ENCODE measurements at regions not wholly inside any gene's neighbourhood (a gene's known extent, or its start where the extent isn't known, plus 50 kb on each side); places are given as distances from the start of the nearest gene placed in this dataset.

- no peak overlapping the region for H2AFZ ChIP-seq (ENCODE audit: low read depth, low read length, poor library complexity, severe bottlenecking)
- BruUV-seq (replicated peaks) = no TSS peak
- DNase-seq (ENCODE audit: low read depth, low spot score) (no peak), ATAC-seq (no peak)
- peaks cover 18% of the 10 kb centered on the region for H3K27me3 ChIP-seq (ENCODE audit: insufficient read depth, low read length)
- ChIA-PET RAD21 (ENCODE audit: low non-redundant PET in 1 of 2, low total read pairs in 2 of 2, uncharacterized antibody in 2 of 2, unreplicated experiment in 2 of 2) (no interaction called here), POLR2A (no interaction called here), CTCF (interaction anchor here (0.6 to 2.5 kb wide), 2 partner anchors 9 to 22 kb away, joined by 3 to 7 read pairs; no protein-coding TSS in a partner anchor)
- H3K27ac ChIP-seq (ENCODE audit: low read depth, low read length) = no peak overlapping the region
- no peak for TF ChIP-seq EZH2 (IDR thresholded peaks at IDR 0.05)
- no peak for TF ChIP-seq ATF3 (IDR thresholded peaks at IDR 0.05)
- TF ChIP-seq TCF7L2 (IDR thresholded peaks at IDR 0.05; ENCODE audit: borderline replicate concordance, extremely low read depth, insufficient read depth, insufficient read length) = no peak
- no peak for TF ChIP-seq POLR2A (IDR thresholded peaks at IDR 0.05; ENCODE audit: borderline replicate concordance, extremely low read depth, insufficient read depth, insufficient read length)
- no peak for TF ChIP-seq ZBTB33 (IDR thresholded peaks at IDR 0.05; ENCODE audit: extremely low read depth, insufficient replicate concordance, low read length)
- TF ChIP-seq RAD21 (IDR thresholded peaks at IDR 0.05; ENCODE audit: low read depth) = no peak
- no peak for TF ChIP-seq ELF1 (IDR thresholded peaks at IDR 0.05; ENCODE audit: borderline replicate concordance, low read depth)
- no peak overlapping the region for H3K4me2 ChIP-seq (ENCODE audit: low read length)
- no peaks in the 10 kb centered on the region for H3K79me2 ChIP-seq (ENCODE audit: insufficient read depth, low read length)
- H3K4me1 ChIP-seq (ENCODE audit: control insufficient read depth in 1 of 2, insufficient read depth in 2 of 2, low read length in 2 of 2) = no peaks in the 10 kb centered on the region
- no peak overlapping the region for H3K4me3 ChIP-seq (replicated peaks in 1 of 2; ENCODE audit: low read depth in 1 of 2, low read length in 2 of 2)
- no peaks in the 10 kb centered on the region for H3K9me2 ChIP-seq (ENCODE audit: insufficient read depth)
- H3K9me3 ChIP-seq (ENCODE audit: control insufficient read depth in 1 of 2, insufficient read depth in 1 of 2, low read depth in 1 of 2, low read length in 2 of 2) = no peaks in the 10 kb centered on the region
- intact Hi-C loops (cut with micrococcal nuclease) = no loop called here
- no peak overlapping the region for H3K9ac ChIP-seq (ENCODE audit: low read length)
- H4K20me1 ChIP-seq (ENCODE audit: insufficient read depth) = no peaks in the 10 kb centered on the region
- no peaks in the 10 kb centered on the region for H3K36me3 ChIP-seq (ENCODE audit: control insufficient read depth in 1 of 2, insufficient read depth in 2 of 2, low read length in 2 of 2)
Measured at GRCh38 chr1:18553388-18553787, 72.7 kb downstream of the KLHDC7A start.

- DNase-seq (ENCODE audit: low read depth, low spot score) (no peak), ATAC-seq (no peak)
- H3K27ac ChIP-seq (ENCODE audit: low read depth, low read length) = no peak overlapping the region
- H3K9me2 ChIP-seq (ENCODE audit: insufficient read depth) = no peaks in the 10 kb centered on the region
- no peaks in the 10 kb centered on the region for H3K4me1 ChIP-seq (ENCODE audit: control insufficient read depth in 1 of 2, insufficient read depth in 2 of 2, low read length in 2 of 2)
- H3K4me2 ChIP-seq (ENCODE audit: low read length) = no peak overlapping the region
- H2AFZ ChIP-seq (ENCODE audit: low read depth, low read length, poor library complexity, severe bottlenecking) = no peak overlapping the region
- no peaks in the 10 kb centered on the region for H3K79me2 ChIP-seq (ENCODE audit: insufficient read depth, low read length)
- H3K36me3 ChIP-seq (ENCODE audit: control insufficient read depth in 1 of 2, insufficient read depth in 2 of 2, low read length in 2 of 2) = no peaks in the 10 kb centered on the region
- peaks cover 15% of the 10 kb centered on the region for H3K27me3 ChIP-seq (ENCODE audit: insufficient read depth, low read length)
- no peak overlapping the region for H3K4me3 ChIP-seq (replicated peaks in 1 of 2; ENCODE audit: low read depth in 1 of 2, low read length in 2 of 2)
- H4K20me1 ChIP-seq (ENCODE audit: insufficient read depth) = no peaks in the 10 kb centered on the region
- ChIA-PET RAD21 (ENCODE audit: low non-redundant PET in 1 of 2, low total read pairs in 2 of 2, uncharacterized antibody in 2 of 2, unreplicated experiment in 2 of 2) (no interaction called here), CTCF (interaction anchor here (2.5 kb wide), 1 partner anchor 21 kb away, joined by 7 read pairs; no protein-coding TSS in a partner anchor), POLR2A (no interaction called here)
- H3K9ac ChIP-seq (ENCODE audit: low read length) = no peak overlapping the region
- H3K9me3 ChIP-seq (ENCODE audit: control insufficient read depth in 1 of 2, insufficient read depth in 1 of 2, low read depth in 1 of 2, low read length in 2 of 2) = no peaks in the 10 kb centered on the region
- intact Hi-C loops (cut with micrococcal nuclease) = no loop called here
- BruUV-seq (replicated peaks) = no TSS peak
- TF ChIP-seq EGR1 (IDR thresholded peaks at IDR 0.05; ENCODE audit: low read depth) (no peak), RAD21 (IDR thresholded peaks at IDR 0.05; ENCODE audit: low read depth) (no peak), CEBPB (IDR thresholded peaks at IDR 0.05; ENCODE audit: low read depth) (no peak), JUND (IDR thresholded peaks at IDR 0.05) (no peak), EZH2phosphoT487 (IDR thresholded peaks at IDR 0.05; ENCODE audit: borderline replicate concordance) (no peak), ZBTB33 (IDR thresholded peaks at IDR 0.05; ENCODE audit: extremely low read depth, insufficient replicate concordance, low read length) (no peak), MAX (IDR thresholded peaks at IDR 0.05) (no peak), EZH2 (IDR thresholded peaks at IDR 0.05) (no peak), POLR2AphosphoS5 (IDR thresholded peaks at IDR 0.05; ENCODE audit: low read depth, low read length) (no peak), SIN3A (IDR thresholded peaks at IDR 0.05; ENCODE audit: low read depth) (no peak), ATF3 (IDR thresholded peaks at IDR 0.05) (no peak), ZFX (IDR thresholded peaks at IDR 0.05) (no peak), FOSL1 (IDR thresholded peaks at IDR 0.05; ENCODE audit: low read depth) (no peak)
Measured at GRCh38 chr1:18554099-18554498, 73.4 kb downstream of the KLHDC7A start.

Measured in HCT116 (cell line).